GM12878 (cell line): ENCODE measurements at regions not wholly inside any gene's neighbourhood (a gene's known extent, or its start where the extent isn't known, plus 50 kb on each side); places are given as distances from the start of the nearest gene placed in this dataset.

ENCODE experiments used
- CUX1 ChIP-seq: IDR thresholded peaks from 2 replicates; pipeline ENCODE4 v1.6.1; 2012; ENCODE audit warnings: improper control_type of control experiment, low read depth, low read length; ENCODE audit not compliant: insufficient replicate concordance
- EGR1 ChIP-seq, 2 experiments: IDR thresholded peaks; 1 replicate in 1 of 2; 2 replicates in 1 of 2; pipeline ENCODE4 v1.6.1; 2011 to 2012; ENCODE audit warnings: low read depth in 2 of 2, low read length in 2 of 2, borderline replicate concordance in 1 of 2, mild to moderate bottlenecking in 1 of 2, moderate library complexity in 1 of 2
- HSF1 ChIP-seq: fragments of 150-350 bp; IDR thresholded peaks from 2 replicates; pipeline ENCODE4 v1.6.1; 2014; ENCODE audit warnings: mild to moderate bottlenecking, low read depth, low read length
- KAT2A ChIP-seq: conservative IDR thresholded peaks from 2 replicates; pipeline ENCODE4 v1.6.1; 2011; ENCODE audit warnings: low read depth, low read length; ENCODE audit not compliant: control insufficient read depth
- PML ChIP-seq: IDR thresholded peaks from 2 replicates; pipeline ENCODE4 v1.6.1; 2012; ENCODE audit warnings: low read length, inconsistent platforms
- SIN3A ChIP-seq: IDR thresholded peaks from 2 replicates; pipeline ENCODE4 v1.6.1; 2012; ENCODE audit warnings: low read depth, low read length, improper control_type of control experiment

GRCh38 chr15:49707598-49707997 is 86.8 kb downstream of the DTWD1 start (continued):
- TF ChIP-seq HSF1: no peak
- TF ChIP-seq PML: no peak
- TF ChIP-seq SIN3A: no peak
- no peak for TF ChIP-seq KAT2A
- TF ChIP-seq CUX1: no peak
- TF ChIP-seq EGR1 (IDR thresholded peaks at IDR 0.05; ENCODE audit: borderline replicate concordance in 1 of 2, low read depth in 2 of 2, low read length in 2 of 2): no peak
- TF ChIP-seq, all 136 proteins: peak for 0
